ENCODE measurements at regions not wholly inside any gene's neighbourhood (a gene's known extent, or its start where the extent isn't known, plus 50 kb on each side); places are given as distances from the start of the nearest gene placed in this dataset.

DNA sequence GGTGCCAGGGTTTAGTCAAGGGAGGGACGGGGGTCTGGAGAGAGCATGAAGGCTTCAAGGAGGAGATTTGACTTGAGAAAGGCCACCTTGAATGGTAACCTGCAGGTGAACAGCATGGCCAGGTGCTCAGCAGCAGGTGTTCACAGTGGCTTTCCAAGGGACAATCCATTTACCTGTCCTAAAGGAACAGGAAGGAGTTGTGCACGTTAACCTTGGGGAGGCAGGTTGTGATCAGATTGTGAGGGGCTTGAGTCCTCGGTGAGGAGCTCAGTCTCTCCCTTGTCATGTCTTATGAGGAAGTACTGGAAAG is 120.1 kb upstream of the ERCC6L2 start:
- DNase-seq = no peak

DNA sequence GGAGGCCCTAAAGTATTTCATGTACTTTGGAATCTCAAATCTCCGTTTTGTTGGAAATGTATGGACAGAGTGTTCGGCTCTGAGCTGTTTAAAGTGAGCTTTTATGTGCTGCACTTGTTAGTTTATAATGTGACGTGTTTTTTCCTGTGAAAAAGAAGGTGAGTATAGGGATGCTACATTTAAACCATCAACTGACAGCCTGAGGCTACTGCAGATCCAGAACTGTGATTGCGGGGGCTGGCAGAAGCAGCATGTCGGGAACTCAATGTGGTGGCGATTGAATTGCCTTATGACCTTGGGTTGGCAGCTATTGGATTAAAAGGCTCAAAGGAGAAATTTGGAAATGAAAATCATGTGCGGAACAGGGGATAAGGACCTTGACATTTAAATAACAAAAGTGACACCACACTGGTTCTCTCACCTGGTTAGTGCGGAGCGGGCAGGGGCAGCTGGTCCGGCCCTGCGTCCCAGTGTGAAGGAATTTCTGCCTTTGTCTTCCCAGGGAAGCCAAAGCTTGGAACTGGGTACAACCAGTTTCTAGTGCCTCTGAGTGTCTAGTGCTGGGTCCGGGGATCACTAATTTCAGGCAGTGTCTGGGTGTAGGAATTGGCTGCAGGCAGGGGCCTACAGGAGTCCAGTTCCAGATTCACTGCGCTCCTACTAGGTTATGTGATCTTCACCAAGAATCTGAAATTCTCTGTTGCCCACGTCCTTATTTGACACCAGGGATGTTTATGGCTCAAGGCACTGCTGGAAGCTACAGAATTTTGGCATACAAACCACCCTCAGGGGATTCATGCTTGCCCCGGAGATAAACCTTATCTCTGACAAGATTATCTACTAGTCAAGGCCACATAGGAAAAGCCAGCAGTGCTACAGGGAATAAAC is 120.7 kb upstream of the ERCC6L2 start:
- DNase-seq = no peak

DNA sequence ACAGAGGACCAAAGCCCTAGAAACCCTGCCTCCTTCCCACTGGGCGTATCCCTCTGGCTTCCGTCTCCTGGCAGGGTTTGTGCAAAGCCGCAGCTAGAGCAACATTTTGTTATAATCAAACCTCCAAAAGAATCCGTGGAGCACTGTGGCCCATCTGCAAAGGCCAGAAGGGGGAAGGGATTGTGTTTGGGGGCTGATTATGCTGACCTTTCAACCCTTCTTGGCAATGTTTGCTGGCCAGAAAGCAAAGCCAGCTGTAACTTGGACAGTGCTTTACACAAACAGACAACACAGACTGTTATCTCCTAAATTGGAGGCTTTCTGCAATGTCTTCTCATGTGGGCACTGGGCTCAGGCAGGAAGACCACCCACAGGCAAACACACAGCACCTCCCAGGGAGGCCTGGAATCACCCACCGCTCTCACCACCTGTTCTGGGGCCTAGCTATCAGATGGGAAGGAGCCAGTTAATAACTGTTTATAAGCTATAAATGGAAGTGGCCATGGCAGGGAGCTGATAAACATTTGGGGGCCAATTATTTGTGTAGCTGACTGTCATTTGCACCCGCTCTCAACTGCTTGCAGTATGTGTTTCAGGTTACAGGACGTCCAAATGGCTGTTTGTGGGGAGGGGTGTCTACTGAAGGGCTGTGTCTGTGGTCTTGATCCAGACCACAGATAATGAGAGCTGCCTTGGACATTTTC is 121.6 kb upstream of the ERCC6L2 start:
- no peak for DNase-seq

DNA sequence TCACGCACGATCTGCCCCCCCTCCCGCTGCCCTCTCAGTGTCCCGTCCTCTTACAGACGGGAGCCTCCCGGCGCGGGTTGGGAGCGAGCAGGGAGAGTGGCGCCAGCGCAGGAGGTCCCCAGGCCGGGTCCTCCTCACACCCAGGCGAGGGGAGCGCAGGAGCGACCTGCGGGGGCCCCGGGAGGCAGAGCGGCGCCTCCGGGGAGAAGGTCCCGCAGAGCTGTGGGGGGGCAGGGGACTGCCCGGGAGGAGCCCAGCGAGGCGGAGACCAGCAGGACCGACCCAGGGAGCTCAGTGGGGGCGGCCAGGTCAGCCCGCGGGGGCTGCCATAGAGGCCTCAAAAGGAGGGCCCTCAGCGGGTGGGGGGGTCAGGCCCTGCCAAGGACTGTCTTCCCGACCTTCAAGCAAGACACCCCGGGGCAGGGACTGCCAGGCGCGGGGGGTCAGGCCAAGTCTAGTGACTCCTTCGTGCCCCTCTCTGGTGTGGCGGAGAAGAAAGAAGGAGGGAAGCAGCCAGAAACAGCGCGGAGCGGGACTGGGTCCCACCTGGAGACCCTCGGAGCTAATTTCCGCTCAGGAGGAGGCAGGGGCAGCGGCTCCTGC is 123.3 kb upstream of the ERCC6L2 start:
- DNase-seq = no peak

DNA sequence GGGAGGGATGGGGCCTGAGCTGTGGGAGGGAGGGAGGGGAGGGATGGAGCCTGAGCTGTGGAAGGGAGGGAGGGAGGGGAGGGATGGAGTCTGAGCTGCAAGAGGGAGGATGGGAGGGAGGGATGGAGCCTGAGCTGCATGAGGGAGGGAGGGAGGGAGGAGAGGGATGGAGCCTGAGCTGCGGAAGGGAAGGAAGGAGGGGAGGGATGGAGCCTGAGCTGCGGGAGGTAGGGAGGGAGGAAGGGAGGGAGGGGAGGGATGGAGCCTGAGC is 124.0 kb upstream of the ERCC6L2 start:
- DNase-seq = no peak

DNA sequence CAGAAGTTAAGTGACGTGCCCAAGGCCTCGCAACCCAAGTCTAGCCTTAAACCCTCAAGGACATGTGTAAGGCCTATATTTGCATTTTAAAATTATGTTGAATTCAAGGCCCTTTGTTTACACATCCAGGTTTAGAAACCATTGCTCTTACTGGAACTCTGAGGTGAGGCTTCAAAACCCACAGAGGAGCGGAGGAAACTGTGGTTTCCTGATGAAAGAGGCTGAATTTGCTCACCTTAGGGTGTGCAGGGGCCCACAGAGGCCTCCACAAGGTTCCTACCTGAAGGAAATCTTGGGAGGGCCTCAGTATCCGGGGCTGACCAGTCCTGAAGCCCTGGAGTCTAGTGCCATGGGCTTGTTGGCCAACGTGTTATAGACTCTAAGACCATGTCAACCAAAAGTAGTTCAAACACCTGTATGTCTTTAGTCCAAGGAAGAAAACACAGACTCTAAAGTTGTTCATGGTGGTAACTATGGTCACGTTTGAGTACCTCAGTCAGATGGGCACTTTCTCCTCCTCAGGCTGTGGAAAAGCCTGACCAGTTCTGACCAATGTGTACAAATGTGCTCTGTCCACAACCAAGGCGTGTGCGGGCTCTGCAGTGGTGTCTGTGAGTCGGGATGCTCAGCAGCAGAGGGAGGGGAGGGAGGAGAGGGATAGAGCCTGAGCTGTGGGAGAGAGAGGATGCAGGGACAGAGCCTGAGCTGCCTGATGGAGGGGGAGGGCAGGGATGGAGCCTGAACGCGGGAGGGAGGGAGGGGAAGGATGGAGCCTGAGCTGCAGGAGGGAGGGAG is 124.6 kb upstream of the ERCC6L2 start:
- DNase-seq = peak; percentile 64

DNA sequence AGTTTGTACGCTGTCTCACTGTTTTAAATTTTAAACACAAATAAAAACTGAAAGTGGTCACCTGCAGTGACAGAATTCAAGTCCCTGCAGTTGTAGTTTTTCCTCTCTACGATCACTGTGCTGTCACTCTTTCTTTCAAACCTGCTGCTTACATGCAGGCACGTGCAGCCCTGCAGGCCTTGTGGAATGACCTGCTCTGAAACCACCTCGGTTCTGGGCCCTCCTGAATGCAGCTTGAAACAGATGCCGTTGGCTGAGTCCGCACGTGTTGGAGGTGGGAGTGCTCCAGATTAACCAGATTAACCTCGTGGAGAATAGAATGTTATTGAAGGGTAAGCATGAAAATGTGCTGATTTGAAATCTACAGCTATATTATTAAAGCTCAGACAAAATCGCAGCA is 126.0 kb upstream of the ERCC6L2 start:
- no peak for DNase-seq

DNA sequence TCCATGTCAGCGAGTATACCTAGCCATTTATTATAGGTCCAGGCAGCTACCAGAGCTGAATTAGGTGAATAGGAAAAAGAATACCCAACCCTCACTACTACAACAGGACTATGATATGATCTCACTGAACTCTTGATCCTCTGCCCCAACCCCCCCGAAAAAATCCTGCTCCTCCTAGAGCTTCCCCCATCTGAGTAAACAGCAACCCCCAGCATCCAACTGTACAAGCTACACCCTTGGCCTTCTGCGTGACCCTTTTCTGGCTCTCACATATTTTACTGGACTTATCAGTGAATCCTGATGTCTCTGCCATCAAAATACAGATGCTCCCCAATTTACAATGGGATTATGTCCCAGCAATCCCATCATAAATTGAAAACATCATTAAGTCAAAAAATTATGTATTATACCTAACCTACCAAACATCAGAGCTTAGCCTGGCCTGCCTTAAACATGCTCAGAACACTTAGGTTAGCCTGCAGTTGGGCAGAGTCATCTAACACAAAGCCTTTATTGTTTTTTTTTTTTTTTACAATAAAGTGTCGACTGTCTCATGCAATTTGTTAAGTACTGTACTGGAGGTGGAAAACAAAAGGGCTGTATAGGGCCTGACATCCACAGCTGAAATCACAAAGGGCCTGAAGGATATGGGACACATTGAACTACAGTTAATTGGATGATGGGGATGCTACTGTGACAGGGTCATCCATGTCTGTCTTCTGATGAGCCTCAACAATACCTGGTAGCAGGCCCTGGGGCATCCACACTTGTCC is 128.9 kb upstream of the ERCC6L2 start:
- no peak for DNase-seq

DNA sequence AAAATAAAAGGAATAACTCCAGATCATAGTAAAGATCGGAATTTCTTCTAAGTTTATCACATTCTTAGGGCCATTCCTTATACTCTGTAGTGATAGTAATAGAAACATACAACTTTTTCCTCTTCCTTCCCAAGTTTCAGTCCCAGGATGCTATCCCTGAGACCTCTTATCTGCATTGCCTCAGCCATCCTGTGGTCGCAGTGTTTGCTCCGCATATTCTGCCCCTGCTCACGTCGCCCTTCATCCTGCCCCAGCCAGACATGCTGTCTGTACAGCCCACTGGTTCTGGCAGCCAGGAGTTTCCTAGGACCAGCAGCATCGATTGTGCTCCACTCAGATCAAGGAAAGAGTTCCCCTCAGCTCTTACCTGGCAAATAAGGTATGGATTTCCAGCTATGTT is 132.7 kb upstream of the ERCC6L2 start:
- no peak for DNase-seq

DNA sequence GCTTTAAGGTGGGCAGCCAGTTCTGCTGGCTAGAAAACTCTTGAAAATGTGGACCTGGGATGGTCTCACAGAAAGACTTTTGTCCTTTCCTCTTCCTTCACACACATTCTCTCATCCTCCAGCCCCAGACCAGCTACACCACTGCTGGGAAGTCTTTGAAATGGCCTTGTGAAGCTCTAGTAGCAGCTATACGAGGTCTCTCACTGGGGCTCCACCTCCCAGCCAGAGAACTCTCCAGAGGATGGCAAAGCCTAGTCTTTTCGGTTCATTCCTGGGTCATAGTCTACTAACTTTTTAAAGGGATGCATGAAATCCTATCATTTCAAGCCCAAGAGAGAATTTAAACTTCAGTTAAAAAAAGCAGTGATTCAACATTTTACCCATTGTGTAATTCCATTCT is 133.9 kb upstream of the ERCC6L2 start:
- no peak for DNase-seq

DNA sequence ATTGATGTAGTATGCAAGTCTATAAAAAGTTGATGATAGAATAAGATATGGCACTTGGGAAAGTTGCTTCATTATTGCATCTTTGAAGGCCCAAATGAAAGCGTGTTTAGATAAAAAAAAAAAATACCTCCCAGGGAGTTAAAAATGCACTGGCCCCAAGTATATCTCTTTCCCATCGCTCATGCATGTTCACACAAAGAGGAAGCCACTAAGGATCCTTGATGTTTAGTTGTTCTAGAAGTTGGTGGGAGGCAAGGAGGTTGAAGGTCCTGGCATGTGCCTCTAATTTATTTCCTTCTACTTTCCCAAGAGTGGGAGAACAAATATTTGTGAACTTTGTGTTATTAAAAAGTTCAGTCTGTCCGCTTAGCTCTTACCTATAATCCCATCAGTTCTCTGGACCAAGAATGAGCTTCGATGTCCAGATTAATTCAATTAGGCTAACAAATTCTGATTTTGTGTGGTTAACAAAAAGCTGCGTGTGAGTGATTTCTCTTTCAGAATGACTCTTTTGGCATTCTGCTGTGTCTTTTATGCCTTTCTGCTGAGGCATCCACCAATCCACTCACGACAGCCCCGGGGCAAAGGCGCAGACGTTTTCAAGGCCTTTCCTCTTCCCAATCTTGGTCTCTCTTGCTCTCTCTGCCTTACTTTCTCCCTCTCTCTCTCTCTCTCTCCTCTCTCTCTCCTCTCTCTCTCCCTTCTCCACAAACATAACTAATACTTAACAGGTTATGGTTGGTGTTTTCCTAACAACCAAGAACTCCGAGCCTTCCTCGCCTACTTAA is 135.1 kb upstream of the ERCC6L2 start:
- DNase-seq = peak; percentile 39

DNA sequence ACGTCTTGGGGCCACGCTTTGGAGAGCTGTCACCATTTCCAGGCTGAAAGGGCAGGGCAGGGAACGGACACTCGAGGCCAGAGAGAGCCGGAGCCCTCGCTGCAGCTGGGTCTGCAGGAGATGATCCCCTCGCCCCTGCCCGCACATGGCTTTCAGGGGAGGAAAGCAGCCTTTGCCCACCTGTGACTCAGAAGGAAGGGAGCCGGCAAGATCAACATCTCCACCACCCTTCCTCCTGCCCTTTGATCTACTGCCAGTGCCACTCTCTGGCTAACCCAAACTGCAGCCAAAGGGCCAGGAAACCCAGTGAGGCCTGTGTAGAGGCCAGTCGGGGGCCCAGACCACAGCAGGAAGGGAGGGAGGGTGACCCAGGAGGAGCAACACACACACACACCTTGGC is 137.1 kb upstream of the ERCC6L2 start:
- no peak for DNase-seq

DNA sequence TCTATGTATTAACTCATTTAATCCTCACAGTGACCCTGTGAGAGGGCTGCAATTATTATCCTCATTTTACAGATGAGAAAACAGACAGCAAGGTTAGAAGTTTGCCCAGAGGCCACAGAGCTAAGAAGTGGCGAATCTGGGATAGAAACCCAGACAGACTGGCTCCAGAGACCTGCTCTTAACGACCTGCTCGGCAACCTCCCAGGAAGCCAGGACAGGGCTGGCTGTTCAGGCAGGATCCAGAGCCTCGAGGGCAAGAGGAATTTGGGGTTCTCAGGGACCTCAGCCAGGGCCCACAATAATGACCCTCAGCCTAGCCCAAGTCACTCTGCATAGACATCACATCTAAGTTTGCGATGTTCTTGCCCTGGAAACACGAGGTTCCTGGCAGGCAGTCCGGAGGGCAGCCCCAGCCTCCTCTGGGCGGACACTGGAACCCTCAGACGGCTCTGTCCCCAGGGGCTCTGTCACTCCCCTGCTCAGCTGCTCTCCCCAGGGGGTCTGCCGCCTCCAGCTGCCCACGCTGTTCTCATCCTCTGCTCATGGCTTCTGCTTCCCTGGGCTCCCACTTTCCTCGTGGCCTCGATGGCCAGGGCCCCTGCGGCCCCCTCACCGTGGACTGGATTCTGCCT is 138.5 kb upstream of the ERCC6L2 start:
- no peak for DNase-seq

DNA sequence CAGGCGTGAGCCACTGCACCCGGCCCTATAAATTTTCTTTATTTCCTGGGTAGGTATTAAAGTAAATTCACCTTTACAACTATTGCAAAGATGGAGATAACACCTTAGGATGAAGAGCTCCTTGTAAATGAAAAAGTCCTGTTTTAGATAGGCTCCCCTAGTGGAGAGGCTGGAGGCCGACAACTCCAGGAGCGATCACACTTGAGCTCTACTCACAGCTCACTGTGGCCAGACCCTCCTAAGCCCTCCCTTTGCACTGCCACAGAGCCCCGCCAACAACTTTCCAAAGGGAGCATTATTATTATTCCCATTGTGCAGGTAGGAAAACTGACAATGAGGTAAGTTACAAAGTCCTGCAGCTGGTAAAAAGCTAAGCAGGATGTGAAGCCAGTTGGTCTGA is 139.1 kb upstream of the ERCC6L2 start:
- DNase-seq = no peak

DNA sequence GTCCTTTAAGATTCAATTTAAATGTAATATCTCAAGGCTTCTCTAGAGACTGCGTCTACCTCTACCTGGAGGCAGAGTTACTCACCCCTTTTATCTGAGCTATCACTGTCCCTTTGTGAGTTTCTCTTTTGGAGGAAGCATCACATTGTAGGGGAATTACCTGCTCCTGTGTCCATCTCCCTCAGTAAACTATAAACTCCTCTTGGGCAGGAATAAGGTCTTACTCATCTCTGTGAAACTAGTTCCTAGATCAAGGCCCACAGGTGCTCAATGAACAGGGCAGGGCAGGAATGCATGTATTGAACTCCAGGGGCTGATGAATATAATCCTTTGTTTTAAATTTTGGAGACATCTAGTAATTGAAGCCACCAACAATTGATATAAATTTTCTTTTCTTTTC is 139.8 kb upstream of the ERCC6L2 start:
- no peak for DNase-seq

DNA sequence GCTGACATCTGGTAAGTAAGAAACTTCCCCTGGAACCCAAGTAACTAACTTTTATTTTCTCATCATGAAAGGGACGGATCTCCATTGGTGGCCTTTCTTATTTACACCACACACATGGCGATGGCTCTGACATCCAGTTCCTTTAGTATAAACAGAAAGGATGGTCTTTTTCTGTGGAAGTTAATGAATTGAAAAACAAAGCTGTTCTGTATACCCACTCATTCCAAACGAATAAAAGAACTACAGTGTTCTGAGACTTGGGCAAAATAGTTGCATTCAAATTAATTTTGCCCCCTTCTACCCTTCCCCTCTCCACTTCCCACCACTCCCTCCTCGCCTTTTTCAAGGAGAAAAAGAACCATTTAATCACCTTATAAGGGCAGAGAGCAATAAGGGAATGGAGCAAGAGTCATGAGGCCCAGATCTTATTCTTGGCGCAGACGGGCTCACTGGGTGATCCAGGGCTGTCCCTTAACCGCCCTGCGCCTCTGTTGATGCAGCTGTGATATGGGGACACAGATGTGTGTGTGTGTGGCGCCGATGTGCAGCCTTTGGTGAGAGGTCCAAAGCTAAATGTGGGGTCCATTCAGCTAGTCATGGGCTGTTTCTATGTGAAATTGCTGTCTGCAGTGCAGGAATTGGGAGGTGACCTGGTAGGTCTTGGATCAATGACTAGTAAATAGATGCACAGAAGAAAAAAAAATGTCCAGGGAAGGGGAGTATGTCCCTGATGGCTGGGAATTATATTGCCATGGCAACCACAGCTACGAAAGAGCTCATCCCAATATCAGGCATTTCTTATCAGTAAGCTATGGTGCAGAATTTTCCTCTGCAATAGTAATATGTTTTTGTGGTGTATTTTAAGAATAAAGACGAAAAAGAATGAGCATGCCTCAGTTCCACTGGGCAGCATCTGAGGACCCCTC is 141.5 kb upstream of the ERCC6L2 start:
- DNase-seq = no peak

DNA sequence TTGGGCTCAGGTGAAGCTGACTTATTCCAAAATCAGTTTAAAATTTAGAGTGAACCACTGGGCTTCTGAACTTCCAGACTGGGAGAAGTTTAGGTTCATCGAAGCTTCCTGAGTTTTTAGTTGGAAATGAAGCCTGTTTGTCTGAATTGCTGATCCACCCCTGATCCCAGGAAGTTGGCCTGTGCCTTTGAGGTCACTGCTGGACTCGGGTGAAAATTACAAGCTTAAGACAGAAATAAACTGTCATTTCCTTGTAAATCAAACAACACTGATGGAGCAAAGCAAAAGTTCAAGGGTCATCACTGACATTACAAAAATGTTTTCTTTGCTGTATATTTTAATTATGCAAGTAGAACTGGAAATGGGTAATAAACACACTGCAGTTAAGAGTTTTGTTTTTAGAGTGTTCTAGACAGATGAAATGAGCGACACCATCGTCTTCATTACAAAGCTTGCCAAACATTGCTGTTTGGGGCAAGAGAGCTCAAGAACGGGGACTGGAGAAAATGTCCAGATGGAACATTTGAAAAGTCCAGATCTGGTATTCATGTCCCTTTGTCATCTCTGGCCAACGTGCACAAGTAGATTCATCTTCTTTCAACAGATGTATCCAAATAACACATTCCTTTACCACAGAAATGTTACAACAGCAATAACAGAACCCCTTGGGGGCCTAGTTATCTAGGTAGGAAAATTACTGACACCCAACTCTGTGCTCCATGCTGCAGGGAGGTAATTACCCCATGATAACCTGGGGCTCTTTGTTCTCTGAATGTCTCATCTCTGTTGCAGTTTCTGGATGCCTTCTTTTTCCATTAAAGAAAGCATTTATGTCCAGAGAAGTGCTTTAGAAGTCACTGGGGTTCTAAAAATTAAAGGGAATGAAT is 142.4 kb upstream of the ERCC6L2 start:
- DNase-seq = no peak

DNA sequence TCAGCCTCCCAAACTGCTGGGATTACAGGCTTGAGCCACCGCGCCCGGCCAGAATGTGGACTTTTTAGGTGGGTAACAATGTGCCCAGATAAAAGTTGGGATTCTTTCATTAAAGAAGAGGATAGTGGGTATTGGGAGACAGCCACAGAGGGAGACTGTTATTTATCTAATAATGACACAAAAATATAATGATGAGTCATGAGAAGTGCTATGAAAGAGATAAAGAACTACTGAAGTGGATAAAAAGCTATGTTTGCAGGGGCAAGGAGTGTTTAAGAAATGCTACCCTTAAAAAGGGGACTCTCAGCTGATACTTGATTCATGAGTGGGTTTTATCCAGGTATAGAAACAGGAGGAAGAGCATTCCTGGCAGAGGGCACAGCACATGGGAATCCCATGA is 143.6 kb upstream of the ERCC6L2 start:
- no peak for DNase-seq

DNA sequence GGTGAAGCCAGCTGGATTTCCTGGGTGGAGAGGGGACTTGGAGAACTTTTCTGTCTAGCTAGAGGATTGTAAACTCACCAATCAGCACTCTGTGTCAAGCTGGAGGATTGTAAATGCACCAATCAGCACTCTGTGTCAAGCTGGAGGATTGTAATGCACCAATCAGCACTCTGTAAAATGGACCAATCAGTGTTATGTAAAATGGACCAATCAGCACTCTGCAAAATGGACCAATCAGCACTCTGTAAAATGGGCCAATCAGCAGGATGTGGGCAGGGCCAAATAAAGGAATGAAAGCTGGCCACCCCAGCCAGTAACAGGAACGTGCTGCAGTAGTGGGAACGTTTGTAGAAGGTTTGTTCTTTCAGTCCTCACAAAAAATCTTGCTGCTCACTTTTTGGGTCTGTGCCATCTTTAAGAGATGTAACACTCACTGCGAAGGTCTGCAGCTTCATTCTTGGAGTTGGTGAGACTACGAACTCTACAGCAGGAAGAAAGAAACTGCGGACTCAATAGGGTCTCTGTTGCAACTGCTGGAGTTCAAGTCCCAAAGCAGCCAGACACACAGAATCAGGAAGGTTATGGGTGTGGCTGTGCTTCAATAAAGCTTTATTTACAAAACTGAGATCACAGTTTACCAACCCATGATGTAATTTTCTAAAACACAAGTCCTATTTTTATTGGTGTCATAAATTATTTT is 145.7 kb upstream of the ERCC6L2 start:
- no peak for DNase-seq
